GM13977 (cell line): ENCODE measurements at regions not wholly inside any gene's neighbourhood (a gene's known extent, or its start where the extent isn't known, plus 50 kb on each side); places are given as distances from the start of the nearest gene placed in this dataset.
"Not testable (repeated sequence)": the region's sequence is repeated elsewhere in the genome, so short reads cannot be mapped to it uniquely, and the experiment has no call there.

Experiments
- DNase-seq: peaks from one replicate; pipeline ENCODE4 v3.0.0; 2012; ENCODE audit warnings: low spot score
- CTCF ChIP-seq: IDR thresholded peaks from 2 replicates; pipeline ENCODE4 v1.5.1; 2012; ENCODE audit warnings: mild to moderate bottlenecking, control low read depth; ENCODE audit not compliant: insufficient read depth; ENCODE audit errors: extremely low read depth, missing control alignments
- in situ Hi-C: fragments of 300-500 bp; cut with MboI; formaldehyde crosslinking; loops from one replicate; pipeline ENCODE4 v1.12.0; 2022; ENCODE audit warnings: low sequenced_read_pairs, low pct_unique_long_range_greater_than_20kb, mixed read lengths, inconsistent platforms; ENCODE audit not compliant: unreplicated experiment

- no peak for TF ChIP-seq CTCF
- DNase-seq: no peak
- in situ Hi-C loops: no loop called here
Measured at GRCh38 chr9:104287253-104287878, 193.3 kb downstream of the SMC2 start.

- no peak for DNase-seq
- TF ChIP-seq CTCF: no peak
- in situ Hi-C loops: no loop called here
Measured at GRCh38 chr9:104293877-104294276, 199.8 kb downstream of the SMC2 start.

- no peak for TF ChIP-seq CTCF
- no peak for DNase-seq
- in situ Hi-C loops: no loop called here
Measured at GRCh38 chr9:104300124-104300523, 203.9 kb upstream of the OR13F1 start.

GRCh38 chr9:104301755-104302154 is 202.3 kb upstream of the OR13F1 start:
- no peak for TF ChIP-seq CTCF
- in situ Hi-C loops: no loop called here
- no peak for DNase-seq

- no peak for TF ChIP-seq CTCF
- DNase-seq: no peak
- in situ Hi-C loops: no loop called here
Measured at GRCh38 chr9:104302775-104303174, 201.3 kb upstream of the OR13F1 start.

- DNase-seq: no peak
- no peak for TF ChIP-seq CTCF
- in situ Hi-C loops: no loop called here
Measured at GRCh38 chr9:104304925-104305324, 199.1 kb upstream of the OR13F1 start.

- no peak for TF ChIP-seq CTCF
- DNase-seq: no peak
- in situ Hi-C loops: no loop called here
Measured at GRCh38 chr9:104313396-104314110, 190.5 kb upstream of the OR13F1 start.

GRCh38 chr9:104316201-104317009 is 187.7 kb upstream of the OR13F1 start:
- DNase-seq, in situ Hi-C loops: not testable (repeated sequence)
